K562 (cell line): ENCODE measurements at regions not wholly inside any gene's neighbourhood (a gene's known extent, or its start where the extent isn't known, plus 50 kb on each side); places are given as distances from the start of the nearest gene placed in this dataset.

Experiments
- ATAC-seq: fragments of 200-7000 bp; cut with Tn5 transposase; 3 replicates; pipeline ENCODE4 v1.9.1; 2020; ENCODE audit warnings: moderate library complexity
- BruUV-seq: library from RNA; stranded (reverse); fragments of 400-500 nt; replicated peaks from 2 replicates; lab custom pipeline; 2021; lab: Mats Ljungman, UMichigan
- CTCF ChIA-PET: fragments of 300-600 bp; formaldehyde crosslinking; extraction: SDS; loops from one replicate; lab custom pipeline; 2021; ENCODE audit warnings: low intra/inter-chr PET ratio; lab: Yijun Ruan, JAX
- POLR2A ChIA-PET: fragments of 300-600, 350-650 bp; sonication (Branson Sonifier 250); formaldehyde crosslinking; extraction: SDS; loops from one replicate; lab custom pipeline; 2021; ENCODE audit warnings: antibody characterized with exemption, inconsistent platforms; lab: Yijun Ruan, JAX
- DNase-seq, 4 experiments: peaks; one replicate each; pipeline versions ENCODE4 v3.0.0 to v3.0.0-alpha.2; 2011 to 2018; ENCODE audit warnings: low spot score in 3 of 4, mixed read lengths in 3 of 4; ENCODE audit errors: extremely low read depth in 1 of 4
- FAIRE-seq: peaks from 2 replicates; lab custom pipeline; 2011; peaks lifted over from hg19 to GRCh38; lab: Jason Lieb, UNC
- H2AFZ ChIP-seq: 2 replicates; pipeline ENCODE4 v1.6.0; 2011; ENCODE audit warnings: low read depth, low read length, control low read depth, inconsistent platforms
- H3K27ac ChIP-seq: fragments of 200-600 bp; 3 replicates; pipeline ENCODE4 v1.8.0; 2011; ENCODE audit warnings: low read depth, mild to moderate bottlenecking, control low read depth, inconsistent platforms, low read length, moderate library complexity, mixed read lengths; ENCODE audit errors: extremely low read depth
- H3K27me3 ChIP-seq, 2 experiments: fragments of 300-600 bp in 1 of 2; 2 replicates in 1 of 2; 3 replicates in 1 of 2; pipeline versions ENCODE4 v1.6.0 to v1.8.0; 2011; ENCODE audit warnings: inconsistent platforms in 2 of 2, low read length in 2 of 2, mild to moderate bottlenecking in 1 of 2, mixed read lengths in 1 of 2, moderate library complexity in 1 of 2; ENCODE audit not compliant: control insufficient read depth in 2 of 2, insufficient read depth in 2 of 2
- H3K36me3 ChIP-seq: fragments of 300-600 bp; 3 replicates; pipeline ENCODE4 v1.8.0; 2011; ENCODE audit warnings: mild to moderate bottlenecking, low read length, inconsistent platforms; ENCODE audit not compliant: control insufficient read depth, insufficient read depth
- H3K4me1 ChIP-seq, 2 experiments: fragments of 200-600 bp in 1 of 2; replicated peaks in 1 of 2; 2 replicates in 1 of 2; 3 replicates in 1 of 2; pipeline versions ENCODE4 v1.5.1 to v1.8.0; 2011; ENCODE audit warnings: inconsistent platforms in 2 of 2, low read length in 2 of 2, mild to moderate bottlenecking in 1 of 2, mixed read lengths in 1 of 2, moderate library complexity in 1 of 2; ENCODE audit not compliant: control insufficient read depth in 2 of 2, insufficient read depth in 2 of 2
- H3K4me2 ChIP-seq: 2 replicates; pipeline ENCODE4 v1.6.1; 2011; ENCODE audit warnings: low read length, control low read depth, inconsistent platforms, mixed read lengths; ENCODE audit not compliant: insufficient read depth
- H3K4me3 ChIP-seq: fragments of 200-600 bp; sonication (generic), shearing (Covaris generic); 2 replicates; pipeline ENCODE4 v1.5.1; 2016; ENCODE audit warnings: control low read depth, inconsistent platforms
- H3K79me2 ChIP-seq: fragments of 200-600 bp; 3 replicates; pipeline ENCODE4 v1.8.0; 2011; ENCODE audit warnings: low read length, inconsistent platforms; ENCODE audit not compliant: control insufficient read depth, insufficient read depth
- H3K9ac ChIP-seq, 2 experiments: 2 replicates each; pipeline versions ENCODE4 v1.6.0 to v1.6.1; 2011; ENCODE audit warnings: low read depth in 2 of 2, low read length in 2 of 2, control low read depth in 1 of 2, inconsistent platforms in 1 of 2, mild to moderate bottlenecking in 1 of 2, mixed read lengths in 1 of 2; ENCODE audit not compliant: insufficient read depth in 1 of 2
- H3K9me1 ChIP-seq: one replicate; pipeline ENCODE4 v1.6.0; 2011; ENCODE audit warnings: inconsistent platforms, mild to moderate bottlenecking, low read length, moderate library complexity; ENCODE audit not compliant: control insufficient read depth, insufficient read depth
- H3K9me3 ChIP-seq: replicated peaks from 2 replicates; pipeline ENCODE4 v1.5.1; 2011; ENCODE audit warnings: low read depth, low read length, inconsistent platforms; ENCODE audit not compliant: control insufficient read depth, insufficient read depth
- H4K20me1 ChIP-seq: replicated peaks from 2 replicates; pipeline ENCODE4 v1.6.1; 2011; ENCODE audit warnings: low read length, inconsistent platforms, mixed read lengths; ENCODE audit not compliant: control insufficient read depth, insufficient read depth
- GATA2 ChIP-seq: sonication (generic); formaldehyde crosslinking; IDR thresholded peaks from 2 replicates; pipeline ENCODE4 v1.4.0; 2020; ENCODE audit warnings: mild to moderate bottlenecking, missing genetic modification reagents
- GTF2A2 ChIP-seq: IDR thresholded peaks from 2 replicates; pipeline ENCODE4 v1.6.1; 2016; ENCODE audit warnings: mild to moderate bottlenecking, missing genetic modification characterization, missing compliant biosample characterization
- HOXB6 ChIP-seq: fragments of 250-450 bp; sonication (Bioruptor Pico); IDR thresholded peaks from 2 replicates; pipeline ENCODE4 v1.5.1; 2022; ENCODE audit warnings: mild to moderate bottlenecking, borderline replicate concordance
- MXI1 ChIP-seq: IDR thresholded peaks from 2 replicates; pipeline ENCODE4 v1.6.1; 2011; ENCODE audit warnings: low read depth, mild to moderate bottlenecking, improper control_type of control experiment, low read length
- PHF21A ChIP-seq: fragments of 450-650 bp; IDR thresholded peaks from 2 replicates; pipeline ENCODE4 v1.6.1; 2017; ENCODE audit warnings: low read depth, borderline replicate concordance
- RFX1 ChIP-seq: fragments of 450-650 bp; IDR thresholded peaks from 2 replicates; pipeline ENCODE4 v1.6.1; 2016; ENCODE audit warnings: mild to moderate bottlenecking, moderate library complexity
- SRSF7 ChIP-seq: fragments of 200-400 bp; formaldehyde crosslinking; optimal IDR thresholded peaks from 2 replicates; pipeline ENCODE3; 2017; ENCODE audit warnings: mild to moderate bottlenecking, low read depth, low read length
- SUPT5H ChIP-seq: fragments of 450-650 bp; IDR thresholded peaks from 2 replicates; pipeline ENCODE4 v1.6.1; 2016
- ZNF589 ChIP-seq: fragments of 200-800 bp; sonication (Bioruptor generic); IDR thresholded peaks from 2 replicates; pipeline ENCODE4 v1.6.1; 2016; ENCODE audit warnings: low read depth, missing genetic modification characterization, missing compliant biosample characterization
- WGBS: fragments of 100-300 bp; shearing (Covaris generic); methylation state at CpG from one replicate; pipeline ENCODE4 v1.1.6; 2016; ENCODE audit warnings: low coverage, mixed read lengths; ENCODE audit not compliant: insufficient coverage; ENCODE audit errors: missing lambda C conversion rate; 5-methylcytosine and 5-hydroxymethylcytosine counted together
- in situ Hi-C: fragments of 300-500 bp; cut with MboI; formaldehyde crosslinking; loops from 4 replicates; pipeline ENCODE4 v1.15.0; 2018; ENCODE audit warnings: inconsistent platforms, mixed read lengths
- intact Hi-C: fragments of 100-400 bp; cut with micrococcal nuclease; formaldehyde crosslinking; loops from 2 replicates; pipeline ENCODE4 v1.14.2; 2022
- TF ChIP-seq, protein P1 (sequence below): sonication (generic); formaldehyde crosslinking; IDR thresholded peaks from 2 replicates; pipeline ENCODE4 v1.9.0; 2022; ENCODE audit warnings: mild to moderate bottlenecking, missing genetic modification reagents
- TF ChIP-seq, protein P2 (sequence below): fragments of 250-450 bp; sonication (Bioruptor Pico); IDR thresholded peaks from 2 replicates; pipeline ENCODE4 v1.4.0; 2020; ENCODE audit warnings: mild to moderate bottlenecking, moderate library complexity
- TF ChIP-seq, protein P3 (sequence below): sonication (generic); formaldehyde crosslinking; IDR thresholded peaks from 2 replicates; pipeline ENCODE4 v1.8.1; 2022; ENCODE audit warnings: missing genetic modification reagents
- TF ChIP-seq, protein P4 (sequence below): IDR thresholded peaks from 2 replicates; pipeline ENCODE4 v1.6.1; 2016; ENCODE audit warnings: missing genetic modification characterization, missing compliant biosample characterization

DNA sequence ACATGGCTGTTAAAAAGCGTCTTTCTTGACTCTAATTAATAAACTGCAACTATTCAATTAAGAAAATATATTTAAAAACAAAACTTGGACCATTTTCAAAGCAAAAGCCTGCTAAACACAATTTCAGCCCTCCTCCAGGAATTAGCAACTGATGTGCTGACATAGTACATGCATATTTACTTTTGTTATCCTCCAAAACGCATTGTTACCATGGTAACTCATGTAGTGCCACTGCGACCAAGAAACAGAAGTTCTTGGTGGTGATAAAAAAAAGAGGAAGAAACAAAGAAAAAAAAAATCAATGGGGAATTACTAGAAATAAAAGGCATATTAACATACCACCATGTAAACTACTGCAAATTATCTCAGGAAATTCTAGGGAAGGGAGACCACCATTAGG lies 793.4 kb upstream of the CDH8 start:
- DNase-seq (no peak), FAIRE-seq (no peak), ATAC-seq (no peak)
- H3K9me1 ChIP-seq, result no peaks in the 10 kb centered on the region
- H3K9me3 ChIP-seq, result no peaks in the 10 kb centered on the region; the same call in 1 of the 2 replicates
- 0% methylated on average over 3 of the region's 3 CpGs for WGBS
- BruUV-seq, result no TSS peak
- no peaks in the 10 kb centered on the region for H3K27me3 ChIP-seq
- H4K20me1 ChIP-seq, result no peaks in the 10 kb centered on the region
- H3K27ac ChIP-seq, result no peak overlapping the region
- intact Hi-C loops (no loop called here), in situ Hi-C loops (no loop called here)
- ChIA-PET CTCF (no interaction called here), POLR2A (no interaction called here)
- TF ChIP-seq RFX1 (peak; percentile 52), HOXB6 (CRISPR knock-in tag) (no peak)
- TF ChIP-seq, protein P1, sequence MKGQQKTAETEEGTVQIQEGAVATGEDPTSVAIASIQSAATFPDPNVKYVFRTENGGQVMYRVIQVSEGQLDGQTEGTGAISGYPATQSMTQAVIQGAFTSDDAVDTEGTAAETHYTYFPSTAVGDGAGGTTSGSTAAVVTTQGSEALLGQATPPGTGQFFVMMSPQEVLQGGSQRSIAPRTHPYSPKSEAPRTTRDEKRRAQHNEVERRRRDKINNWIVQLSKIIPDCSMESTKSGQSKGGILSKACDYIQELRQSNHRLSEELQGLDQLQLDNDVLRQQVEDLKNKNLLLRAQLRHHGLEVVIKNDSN (CRISPR knock-in tag), result no peak
- no peak overlapping the region for H3K9ac ChIP-seq
- H3K4me3 ChIP-seq, result no peak overlapping the region
- no peaks in the 10 kb centered on the region for H3K36me3 ChIP-seq
- no peak overlapping the region for H2AFZ ChIP-seq
- no peak overlapping the region for H3K4me2 ChIP-seq
- H3K4me1 ChIP-seq, result no peaks in the 10 kb centered on the region
- H3K79me2 ChIP-seq, result no peaks in the 10 kb centered on the region

DNA sequence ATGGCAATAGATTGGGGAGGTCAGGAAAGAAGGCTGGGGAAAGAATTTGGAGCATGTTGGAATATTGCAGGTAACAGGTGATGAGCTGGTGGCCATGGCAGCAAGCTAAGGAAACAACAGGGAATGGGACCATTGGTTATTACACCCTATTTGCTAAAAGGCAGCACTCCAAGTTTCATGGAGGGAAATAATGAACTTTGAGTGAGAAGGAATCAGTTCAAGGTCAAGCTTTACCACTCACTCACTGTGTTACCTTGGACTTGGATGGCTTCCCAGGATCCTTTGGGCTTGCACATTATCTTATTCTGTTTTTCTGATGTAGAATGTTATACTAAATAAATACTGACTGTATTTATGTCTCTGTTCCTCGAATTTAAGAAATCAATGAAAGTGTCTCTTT lies 792.8 kb upstream of the CDH8 start:
- Histone ChIP-seq H3K79me2 (no peaks in the 10 kb centered on the region), H3K4me3 (no peak overlapping the region), H2AFZ (no peak overlapping the region), H3K27me3 (no peaks in the 10 kb centered on the region), H3K27ac (no peak overlapping the region), H3K36me3 (no peaks in the 10 kb centered on the region), H4K20me1 (no peaks in the 10 kb centered on the region), H3K9me3 (no peaks in the 10 kb centered on the region; the same call in 1 of the 2 replicates), H3K4me2 (no peak overlapping the region), H3K9me1 (no peaks in the 10 kb centered on the region), H3K9ac (no peak overlapping the region), H3K4me1 (no peaks in the 10 kb centered on the region)
- no peak for DNase-seq
- ChIA-PET POLR2A (no interaction called here), CTCF (no interaction called here)
- no peak for ATAC-seq
- WGBS, result 0% methylated on average over 1 of the region's 1 CpG
- BruUV-seq, result no TSS peak
- FAIRE-seq, result no peak
- in situ Hi-C loops (no loop called here), intact Hi-C loops (no loop called here)
- TF ChIP-seq MXI1 (no peak), SUPT5H (no peak), SRSF7 (no peak), PHF21A (no peak), ZNF589 (CRISPR knock-in tag) (no peak), GATA2 (CRISPR knock-in tag) (no peak), GTF2A2 (tag) (no peak)
- TF ChIP-seq, protein P2, sequence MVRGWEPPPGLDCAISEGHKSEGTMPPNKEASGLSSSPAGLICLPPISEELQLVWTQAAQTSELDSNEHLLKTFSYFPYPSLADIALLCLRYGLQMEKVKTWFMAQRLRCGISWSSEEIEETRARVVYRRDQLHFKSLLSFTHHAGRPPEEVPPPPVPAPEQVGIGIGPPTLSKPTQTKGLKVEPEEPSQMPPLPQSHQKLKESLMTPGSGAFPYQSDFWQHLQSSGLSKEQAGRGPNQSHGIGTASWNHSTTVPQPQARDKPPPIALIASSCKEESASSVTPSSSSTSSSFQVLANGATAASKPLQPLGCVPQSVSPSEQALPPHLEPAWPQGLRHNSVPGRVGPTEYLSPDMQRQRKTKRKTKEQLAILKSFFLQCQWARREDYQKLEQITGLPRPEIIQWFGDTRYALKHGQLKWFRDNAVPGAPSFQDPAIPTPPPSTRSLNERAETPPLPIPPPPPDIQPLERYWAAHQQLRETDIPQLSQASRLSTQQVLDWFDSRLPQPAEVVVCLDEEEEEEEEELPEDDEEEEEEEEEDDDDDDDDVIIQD (CRISPR knock-in tag), result no peak
- TF ChIP-seq, protein P3, sequence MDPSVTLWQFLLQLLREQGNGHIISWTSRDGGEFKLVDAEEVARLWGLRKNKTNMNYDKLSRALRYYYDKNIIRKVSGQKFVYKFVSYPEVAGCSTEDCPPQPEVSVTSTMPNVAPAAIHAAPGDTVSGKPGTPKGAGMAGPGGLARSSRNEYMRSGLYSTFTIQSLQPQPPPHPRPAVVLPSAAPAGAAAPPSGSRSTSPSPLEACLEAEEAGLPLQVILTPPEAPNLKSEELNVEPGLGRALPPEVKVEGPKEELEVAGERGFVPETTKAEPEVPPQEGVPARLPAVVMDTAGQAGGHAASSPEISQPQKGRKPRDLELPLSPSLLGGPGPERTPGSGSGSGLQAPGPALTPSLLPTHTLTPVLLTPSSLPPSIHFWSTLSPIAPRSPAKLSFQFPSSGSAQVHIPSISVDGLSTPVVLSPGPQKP (CRISPR knock-in tag), result no peak
- TF ChIP-seq, protein P4, sequence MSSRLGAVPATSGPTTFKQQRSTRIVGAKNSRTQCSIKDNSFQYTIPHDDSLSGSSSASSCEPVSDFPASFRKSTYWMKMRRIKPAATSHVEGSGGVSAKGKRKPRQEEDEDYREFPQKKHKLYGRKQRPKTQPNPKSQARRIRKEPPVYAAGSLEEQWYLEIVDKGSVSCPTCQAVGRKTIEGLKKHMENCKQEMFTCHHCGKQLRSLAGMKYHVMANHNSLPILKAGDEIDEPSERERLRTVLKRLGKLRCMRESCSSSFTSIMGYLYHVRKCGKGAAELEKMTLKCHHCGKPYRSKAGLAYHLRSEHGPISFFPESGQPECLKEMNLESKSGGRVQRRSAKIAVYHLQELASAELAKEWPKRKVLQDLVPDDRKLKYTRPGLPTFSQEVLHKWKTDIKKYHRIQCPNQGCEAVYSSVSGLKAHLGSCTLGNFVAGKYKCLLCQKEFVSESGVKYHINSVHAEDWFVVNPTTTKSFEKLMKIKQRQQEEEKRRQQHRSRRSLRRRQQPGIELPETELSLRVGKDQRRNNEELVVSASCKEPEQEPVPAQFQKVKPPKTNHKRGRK (tag), result no peak
